SU-DHL-6 (cell line): ENCODE measurements at regions not wholly inside any gene's neighbourhood (a gene's known extent, or its start where the extent isn't known, plus 50 kb on each side); places are given as distances from the start of the nearest gene placed in this dataset.
"Not testable (repeated sequence)": the region's sequence is repeated elsewhere in the genome, so short reads cannot be mapped to it uniquely, and the experiment has no call there.

Source experiments
- EZH2phosphoT487 ChIP-seq: fragments of 200-600 bp; sonication (generic), shearing (Covaris generic); conservative IDR thresholded peaks from 2 replicates; pipeline ENCODE4 v1.6.1; 2018; ENCODE audit warnings: mild to moderate bottlenecking, antibody characterized with exemption, low read length, moderate library complexity, mixed read lengths
- TF ChIP-seq, protein P1 (sequence below): fragments of 200-600 bp; sonication (generic); IDR thresholded peaks from one replicate; pipeline ENCODE4 v1.5.1; 2017; ENCODE audit warnings: antibody characterized with exemption, mild to moderate bottlenecking, low read length, moderate library complexity; ENCODE audit not compliant: insufficient read depth, poor library complexity, severe bottlenecking

DNA sequence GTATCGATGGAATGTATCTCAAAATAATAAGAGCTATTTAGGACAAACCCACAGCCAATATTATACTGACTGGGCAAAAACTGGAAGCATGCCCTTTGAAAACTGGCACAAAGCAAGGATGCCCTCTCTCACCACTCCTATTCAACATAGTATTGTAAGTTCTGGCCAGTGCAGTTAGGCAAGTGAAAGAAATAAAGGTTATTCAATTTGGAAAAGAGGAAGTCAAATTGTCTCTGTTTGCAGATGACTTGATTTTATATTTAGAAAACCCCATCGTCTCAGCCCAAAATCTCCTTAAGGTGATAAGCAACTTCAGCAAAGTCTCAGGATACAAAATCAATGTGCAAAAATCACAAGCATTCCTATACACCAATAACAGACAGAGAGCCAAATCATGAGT, 77.7 kb upstream of the NAMPT start:
- TF ChIP-seq, protein P1, sequence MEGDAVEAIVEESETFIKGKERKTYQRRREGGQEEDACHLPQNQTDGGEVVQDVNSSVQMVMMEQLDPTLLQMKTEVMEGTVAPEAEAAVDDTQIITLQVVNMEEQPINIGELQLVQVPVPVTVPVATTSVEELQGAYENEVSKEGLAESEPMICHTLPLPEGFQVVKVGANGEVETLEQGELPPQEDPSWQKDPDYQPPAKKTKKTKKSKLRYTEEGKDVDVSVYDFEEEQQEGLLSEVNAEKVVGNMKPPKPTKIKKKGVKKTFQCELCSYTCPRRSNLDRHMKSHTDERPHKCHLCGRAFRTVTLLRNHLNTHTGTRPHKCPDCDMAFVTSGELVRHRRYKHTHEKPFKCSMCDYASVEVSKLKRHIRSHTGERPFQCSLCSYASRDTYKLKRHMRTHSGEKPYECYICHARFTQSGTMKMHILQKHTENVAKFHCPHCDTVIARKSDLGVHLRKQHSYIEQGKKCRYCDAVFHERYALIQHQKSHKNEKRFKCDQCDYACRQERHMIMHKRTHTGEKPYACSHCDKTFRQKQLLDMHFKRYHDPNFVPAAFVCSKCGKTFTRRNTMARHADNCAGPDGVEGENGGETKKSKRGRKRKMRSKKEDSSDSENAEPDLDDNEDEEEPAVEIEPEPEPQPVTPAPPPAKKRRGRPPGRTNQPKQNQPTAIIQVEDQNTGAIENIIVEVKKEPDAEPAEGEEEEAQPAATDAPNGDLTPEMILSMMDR, result not testable (repeated sequence)
- not testable (repeated sequence) for TF ChIP-seq EZH2phosphoT487
